HG02973 (cell line): ENCODE measurements at regions not wholly inside any gene's neighbourhood (a gene's known extent, or its start where the extent isn't known, plus 50 kb on each side); places are given as distances from the start of the nearest gene placed in this dataset.

Experiments used
- ATAC-seq: cut with Tn5 transposase; IDR thresholded peaks from one replicate; pipeline ENCODE4 v1.9.1; 2021; ENCODE audit warnings: moderate library complexity; ENCODE audit not compliant: unreplicated experiment

DNA sequence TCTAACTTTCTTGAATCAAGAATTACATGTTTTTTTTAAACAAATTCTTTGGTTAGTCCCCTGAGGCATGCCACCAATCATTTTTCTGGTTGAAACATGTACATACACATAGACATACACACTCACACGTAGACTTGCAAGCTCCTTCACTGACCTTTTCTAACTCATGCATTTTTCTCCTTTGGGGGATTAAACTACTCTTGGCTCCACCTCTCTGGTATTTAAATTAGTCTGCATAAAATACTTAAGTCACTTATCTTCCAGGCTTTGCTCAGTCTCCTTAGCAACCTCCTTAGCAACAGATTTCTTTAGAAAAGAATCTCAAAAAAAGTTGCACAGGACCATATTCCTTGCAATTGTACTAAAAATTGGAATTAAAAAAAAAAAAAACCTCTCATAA lies 440.9 kb upstream of the LRRC7 start:
- no peak for ATAC-seq

DNA sequence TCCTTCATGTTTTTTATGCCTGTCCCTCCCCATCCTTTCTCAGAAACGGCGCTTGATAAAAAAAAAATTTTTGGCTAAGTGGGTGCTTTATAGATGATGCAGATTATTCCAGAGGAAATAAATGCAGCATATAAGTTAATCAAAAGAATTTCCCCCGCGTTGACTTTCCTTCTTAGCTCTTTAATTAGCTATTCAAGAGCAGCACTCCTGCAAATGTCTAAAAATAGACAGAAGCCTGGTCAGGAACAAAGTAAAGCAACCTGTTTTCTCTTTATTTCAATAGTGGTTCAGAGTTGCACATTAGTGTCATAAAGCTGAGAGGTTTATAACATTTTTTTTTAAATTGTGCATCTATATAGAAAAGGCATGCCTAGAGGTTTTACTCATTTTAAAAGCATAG lies 439.5 kb upstream of the LRRC7 start:
- no peak for ATAC-seq

DNA sequence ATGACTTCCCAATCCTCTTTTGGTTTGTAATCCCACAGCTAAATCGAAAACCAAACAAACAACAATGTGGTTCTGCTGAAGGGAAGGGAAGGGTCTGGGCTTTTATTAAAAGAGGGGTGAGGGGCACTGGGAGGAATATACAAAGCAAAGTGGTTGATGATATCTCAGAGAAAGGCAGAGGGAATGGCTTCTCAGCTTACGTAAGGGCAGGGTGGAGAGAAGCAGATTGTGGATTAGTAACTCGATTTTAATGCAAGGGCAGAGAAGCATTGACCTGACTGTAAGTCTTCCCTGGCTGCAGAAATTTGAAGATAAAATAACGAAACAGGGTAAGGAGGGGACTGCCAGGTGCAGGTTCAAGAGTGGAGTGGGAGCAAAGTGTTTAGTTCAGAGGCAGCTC lies 438.2 kb upstream of the LRRC7 start:
- ATAC-seq, result no peak

DNA sequence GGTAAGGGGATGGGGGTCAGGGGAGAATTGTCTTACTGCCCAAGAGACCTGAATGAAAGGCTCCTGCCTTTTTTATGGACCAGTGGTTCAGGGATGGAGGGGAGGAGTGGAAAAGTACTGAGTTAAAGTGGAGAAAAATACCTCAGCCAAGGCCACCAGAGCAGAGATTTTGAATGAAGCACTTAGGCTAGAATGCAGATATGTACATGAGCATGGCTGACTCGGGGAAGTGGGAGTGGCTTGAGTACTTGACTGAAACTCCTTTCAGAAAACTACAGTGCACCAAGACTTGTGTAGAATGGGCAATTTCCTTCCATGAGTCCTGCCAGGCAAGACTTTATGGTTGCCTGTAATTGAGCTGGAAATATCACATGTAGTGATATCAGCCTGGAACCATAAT lies 429.6 kb upstream of the LRRC7 start:
- ATAC-seq, result no peak

DNA sequence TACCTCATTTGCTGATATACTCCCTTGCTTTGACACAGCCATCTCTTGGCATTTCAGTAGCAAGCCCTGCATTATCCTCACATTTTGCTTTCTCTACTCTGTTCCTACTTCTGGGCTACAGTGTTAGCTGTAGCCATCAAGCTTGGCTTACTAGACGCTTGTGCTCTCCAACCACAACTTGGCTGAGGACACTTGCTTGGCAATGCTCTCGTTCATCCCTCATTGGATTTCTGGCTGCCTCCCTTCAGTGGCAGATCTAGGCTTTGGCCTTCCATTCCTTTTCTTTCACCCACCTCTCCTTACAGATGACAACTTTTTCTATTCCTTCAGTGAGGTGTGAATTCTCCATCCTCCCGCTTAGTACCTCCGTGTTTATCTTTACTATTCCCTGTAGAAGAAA lies 428.7 kb upstream of the LRRC7 start:
- ATAC-seq, result no peak

DNA sequence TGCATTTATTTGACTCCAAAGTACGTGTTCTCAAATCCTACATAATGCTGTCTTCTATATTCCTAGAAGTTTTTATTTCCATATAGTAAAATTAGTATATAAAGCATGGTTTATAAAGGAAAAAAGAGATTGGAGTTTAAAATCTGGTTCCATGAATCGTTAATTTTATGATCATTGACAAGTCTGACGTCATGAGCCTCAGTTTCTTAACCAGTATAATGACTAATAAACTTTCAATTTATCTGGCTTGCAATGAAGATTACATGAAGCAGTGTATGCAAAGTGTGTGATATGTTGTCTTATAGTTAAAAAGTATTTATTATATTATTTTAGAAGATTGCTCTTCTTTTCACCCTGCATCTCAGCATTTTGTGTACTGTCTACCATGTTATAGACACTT lies 421.4 kb upstream of the LRRC7 start:
- ATAC-seq, result no peak

DNA sequence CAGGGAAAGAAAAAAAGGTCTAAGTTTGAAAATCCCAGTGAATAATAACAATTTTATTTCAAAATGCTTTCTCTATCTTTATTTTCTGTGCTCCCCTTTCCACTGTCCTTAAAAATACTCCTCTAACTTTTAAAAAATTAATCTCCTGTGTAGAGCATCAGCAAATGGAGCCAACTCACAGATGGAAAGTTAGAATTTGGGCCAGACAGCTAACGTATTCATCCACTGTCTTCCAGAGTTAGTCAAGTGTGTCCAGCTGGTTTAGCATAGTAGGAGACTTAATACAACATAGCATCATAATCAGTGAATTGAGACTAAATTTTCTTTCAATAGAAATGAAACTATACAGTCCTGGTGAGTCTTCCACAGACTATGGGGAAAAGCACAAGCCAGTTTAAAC lies 419.0 kb upstream of the LRRC7 start:
- ATAC-seq, result no peak

DNA sequence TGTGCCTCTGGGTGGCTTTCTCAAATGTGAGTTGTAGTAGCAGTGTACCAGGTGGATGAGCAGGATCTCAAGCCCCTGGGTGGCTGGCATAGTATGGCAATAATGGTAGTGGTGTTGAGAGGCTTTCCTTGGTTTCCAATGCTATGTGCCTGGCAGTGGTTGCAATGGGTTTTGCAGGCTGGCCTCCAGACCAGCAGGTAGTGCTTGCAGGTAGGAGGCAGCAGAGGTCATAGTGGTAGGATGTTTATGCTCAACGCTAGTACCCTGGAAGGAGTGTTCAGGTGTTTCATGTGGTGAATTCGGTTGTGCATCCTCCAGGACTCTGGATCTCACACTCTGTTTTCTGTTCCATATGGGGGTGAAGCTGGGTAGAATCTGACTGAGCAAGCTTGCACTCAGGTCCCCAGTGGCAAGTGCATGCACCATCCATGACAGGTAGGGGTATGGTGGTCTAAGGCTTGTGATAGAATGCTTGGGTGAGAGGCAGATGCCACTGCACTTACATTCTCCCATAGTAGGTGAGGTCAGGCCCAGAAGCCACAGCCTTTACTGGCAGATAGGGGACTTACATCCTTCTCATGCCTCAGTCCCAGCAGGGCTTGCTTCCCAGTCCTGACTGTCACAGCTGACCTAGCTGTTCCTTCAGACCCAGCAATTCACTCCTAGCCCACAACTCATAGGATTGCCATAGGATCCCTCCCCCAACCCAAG lies 410.5 kb upstream of the LRRC7 start:
- ATAC-seq, result no peak

DNA sequence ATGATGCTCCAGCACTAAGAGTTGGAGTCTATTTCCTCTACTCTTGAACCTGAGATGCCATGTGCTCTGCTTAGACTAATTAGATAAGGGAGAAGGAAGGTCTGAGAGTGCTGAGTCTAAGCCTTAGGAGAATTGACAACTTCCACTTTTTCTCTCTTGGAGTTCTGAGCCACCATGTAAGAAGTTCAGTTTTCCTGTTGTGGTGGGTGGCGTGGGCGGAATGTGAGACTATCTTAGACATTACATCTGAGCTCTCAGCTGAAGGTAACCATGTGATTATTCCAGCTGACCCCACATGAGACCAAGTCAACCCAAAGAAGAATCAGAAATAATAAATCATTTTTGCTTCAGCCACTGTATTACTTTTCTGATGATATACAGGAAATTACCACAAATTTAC lies 404.5 kb upstream of the LRRC7 start:
- ATAC-seq, result no peak

DNA sequence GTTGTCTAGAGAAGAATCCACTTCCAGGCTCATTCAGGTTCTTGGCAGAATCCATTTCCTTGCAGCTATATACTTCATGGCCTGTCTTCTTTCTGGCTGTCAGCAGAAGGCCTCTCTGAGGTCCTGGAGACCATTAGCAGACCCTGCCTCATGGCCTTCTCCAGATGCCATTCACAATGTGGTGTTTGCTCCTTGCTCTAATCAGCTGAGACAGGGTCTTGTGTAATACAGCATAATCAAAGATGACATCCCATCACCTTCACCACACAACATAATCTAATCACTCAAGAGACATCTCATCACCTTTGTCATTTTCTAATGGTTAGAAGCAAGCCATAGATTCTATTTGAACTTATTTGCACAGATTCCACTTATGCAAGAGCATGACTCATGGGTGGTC lies 403.9 kb upstream of the LRRC7 start:
- ATAC-seq, result no peak

DNA sequence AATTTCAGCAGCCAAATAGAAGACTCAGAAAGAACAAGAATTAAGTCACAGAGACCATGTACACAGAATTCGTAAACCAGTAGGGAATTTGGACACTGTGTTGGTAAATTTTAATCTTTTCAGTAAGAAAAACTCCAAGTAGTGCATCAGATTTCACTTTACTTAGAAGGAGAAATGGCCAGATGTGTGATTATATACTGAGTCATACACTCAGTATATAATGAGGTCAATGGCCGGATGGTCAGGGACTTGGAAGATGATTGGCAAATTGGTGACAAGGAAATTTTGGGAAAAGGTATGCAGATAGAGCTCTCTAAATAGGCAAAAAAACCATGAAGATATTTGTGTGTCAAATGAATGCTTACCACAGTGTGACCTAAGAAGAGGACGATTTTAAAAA lies 399.8 kb upstream of the LRRC7 start:
- no peak for ATAC-seq

DNA sequence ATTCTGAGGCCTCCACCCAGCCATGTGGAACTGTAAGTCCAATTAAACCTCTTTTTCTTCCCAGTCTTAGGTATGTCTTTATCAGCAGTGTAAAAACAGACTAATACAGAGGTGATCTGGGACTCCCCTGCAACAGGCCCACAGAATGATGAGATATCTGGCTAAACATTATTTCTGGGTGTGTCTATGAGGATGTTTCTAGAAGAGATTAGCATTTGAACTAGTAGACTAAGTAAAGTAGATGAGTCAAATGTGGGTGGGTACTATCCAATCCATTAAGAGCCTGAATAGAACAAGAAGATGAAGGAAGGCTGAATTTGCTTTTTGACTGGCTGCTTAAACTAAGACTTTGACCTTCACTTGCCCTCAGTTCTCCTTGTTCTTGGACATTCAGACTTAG lies 396.5 kb upstream of the LRRC7 start:
- ATAC-seq, result no peak

DNA sequence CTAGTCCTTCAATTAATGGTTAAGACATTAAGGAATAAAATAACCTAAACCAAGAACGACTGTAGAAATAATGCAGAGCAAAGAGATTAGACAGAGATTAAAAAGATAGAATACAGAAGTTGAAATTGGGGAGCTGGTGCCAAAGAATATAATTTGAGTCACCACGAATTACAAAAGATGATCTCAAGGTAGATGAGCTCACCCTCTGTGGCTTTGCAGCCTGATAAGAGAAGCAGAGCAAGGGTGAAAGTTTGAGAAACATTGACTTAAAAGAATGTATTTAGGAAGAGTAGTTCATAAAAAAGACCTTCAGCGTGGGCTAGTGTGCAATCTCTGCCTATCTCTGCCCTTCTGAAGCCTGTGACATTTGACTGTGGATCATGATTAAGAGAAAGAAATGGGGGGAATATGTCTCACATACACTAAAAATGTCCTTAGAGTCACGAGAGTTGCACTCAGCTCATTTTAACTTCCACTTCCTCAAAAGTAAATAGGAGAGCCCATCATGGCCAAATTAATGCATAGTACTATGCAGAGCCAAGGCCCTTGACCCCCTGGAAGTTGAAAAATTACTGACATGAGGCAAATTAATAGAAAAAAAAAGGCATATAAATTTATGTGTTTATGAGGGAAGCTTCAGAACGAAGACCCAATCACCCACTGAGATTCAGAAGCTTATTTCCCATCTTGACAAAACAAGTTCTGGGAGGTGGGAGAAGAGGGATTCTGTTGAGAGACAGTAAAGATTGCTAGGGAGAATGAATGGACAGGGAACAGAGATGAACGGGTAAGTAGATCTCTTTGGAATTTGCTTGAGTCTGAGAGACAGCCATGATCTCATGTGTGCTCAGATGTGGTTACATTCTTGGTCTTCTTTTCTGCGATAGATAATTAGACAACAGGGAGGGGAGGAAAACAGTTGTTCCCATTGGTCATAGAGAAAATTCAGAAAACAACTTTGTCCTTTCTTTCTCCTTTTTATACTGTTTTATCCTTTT lies 395.4 kb upstream of the LRRC7 start:
- ATAC-seq, result no peak

DNA sequence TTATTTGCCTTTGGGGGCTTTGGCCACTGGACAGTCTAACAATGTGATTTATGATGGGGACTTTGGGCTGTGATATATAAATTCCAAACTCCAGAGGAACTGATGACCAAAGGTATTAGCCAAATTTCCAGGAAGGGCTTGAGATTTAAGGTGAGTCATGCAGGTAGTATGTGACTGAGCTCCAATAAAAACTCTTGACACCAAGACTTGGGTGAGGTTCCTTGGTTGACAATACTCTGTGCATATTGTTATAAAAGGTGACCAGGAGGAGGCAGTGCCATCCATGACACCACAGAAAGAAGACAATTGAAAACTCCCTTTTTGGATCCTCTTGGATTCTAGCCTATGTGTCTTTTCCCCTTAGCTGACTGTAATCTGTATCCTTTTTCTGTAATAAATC lies 392.7 kb upstream of the LRRC7 start:
- ATAC-seq, result no peak

DNA sequence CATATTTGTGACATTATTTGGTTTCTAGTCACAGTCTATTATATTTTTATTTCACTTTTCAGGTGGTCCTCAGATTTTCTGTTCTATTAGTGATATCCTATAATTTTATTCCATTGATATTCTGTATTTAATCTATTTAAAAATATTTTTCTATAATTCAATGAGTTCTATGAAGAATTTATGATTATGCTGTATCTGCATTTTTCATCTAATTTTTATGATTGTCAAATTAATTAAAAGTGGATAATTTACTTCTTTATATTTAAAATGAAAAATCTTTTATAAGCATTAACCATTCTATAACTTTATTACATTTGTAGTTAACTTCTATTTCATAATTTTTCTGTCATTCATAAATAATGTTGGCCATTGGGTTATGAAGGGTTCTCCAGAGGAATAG lies 387.4 kb upstream of the LRRC7 start:
- ATAC-seq, result no peak

DNA sequence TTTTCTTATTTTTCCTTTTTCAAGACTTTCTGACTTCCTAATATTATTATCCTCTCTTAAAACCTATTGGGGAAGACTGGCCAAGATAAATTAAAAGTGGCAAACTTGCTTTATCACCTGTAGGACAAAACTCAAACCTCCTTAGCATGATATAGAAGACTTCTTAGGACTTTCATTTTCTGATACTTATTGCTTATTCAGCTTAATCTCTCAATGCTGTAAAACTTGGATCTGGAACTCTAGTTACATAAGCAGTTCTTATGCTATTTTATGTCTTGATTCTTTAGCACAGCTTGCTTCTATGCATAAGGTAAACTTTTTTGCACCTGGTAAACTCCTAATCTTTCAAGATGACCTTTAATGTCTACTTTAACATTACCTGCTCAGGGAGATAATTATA lies 382.3 kb upstream of the LRRC7 start:
- ATAC-seq, result no peak

DNA sequence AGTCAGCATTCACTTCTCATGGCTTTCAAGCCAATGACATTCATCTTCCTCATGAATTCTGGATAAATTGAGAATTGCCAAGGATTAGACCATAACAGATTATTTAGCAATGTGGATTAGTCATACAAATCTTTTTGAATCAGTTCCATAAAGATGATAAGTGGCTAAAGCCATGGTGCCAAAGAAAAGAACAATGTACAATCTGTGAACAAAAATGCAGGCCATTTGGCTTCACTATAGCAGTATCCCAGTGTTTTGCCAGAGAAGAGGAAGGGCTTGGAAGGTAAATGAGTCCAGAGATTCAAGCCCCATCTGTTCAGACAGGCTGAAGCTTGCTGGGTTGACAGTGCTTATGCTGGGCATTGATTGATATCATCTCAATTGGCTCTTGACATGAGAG lies 376.4 kb upstream of the LRRC7 start:
- ATAC-seq, result no peak

DNA sequence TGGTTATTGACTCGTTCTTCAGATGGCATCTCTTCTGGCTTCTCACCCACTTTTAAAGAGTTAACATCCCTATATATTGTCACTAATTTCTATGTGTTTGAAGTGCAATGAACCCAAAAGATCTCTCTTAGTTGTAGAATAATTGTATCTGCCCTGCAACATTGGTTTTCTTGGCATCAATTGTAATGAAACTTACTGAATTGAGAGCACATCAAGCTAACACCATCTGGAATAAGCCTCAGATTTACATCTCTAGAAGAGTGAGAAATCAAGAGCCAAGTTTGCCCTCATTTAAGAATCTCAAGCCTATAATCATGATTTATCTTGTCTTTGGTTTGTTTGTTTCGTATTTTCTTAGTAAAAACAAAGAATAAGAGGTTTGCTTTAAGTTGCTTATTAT lies 372.6 kb upstream of the LRRC7 start:
- no peak for ATAC-seq

DNA sequence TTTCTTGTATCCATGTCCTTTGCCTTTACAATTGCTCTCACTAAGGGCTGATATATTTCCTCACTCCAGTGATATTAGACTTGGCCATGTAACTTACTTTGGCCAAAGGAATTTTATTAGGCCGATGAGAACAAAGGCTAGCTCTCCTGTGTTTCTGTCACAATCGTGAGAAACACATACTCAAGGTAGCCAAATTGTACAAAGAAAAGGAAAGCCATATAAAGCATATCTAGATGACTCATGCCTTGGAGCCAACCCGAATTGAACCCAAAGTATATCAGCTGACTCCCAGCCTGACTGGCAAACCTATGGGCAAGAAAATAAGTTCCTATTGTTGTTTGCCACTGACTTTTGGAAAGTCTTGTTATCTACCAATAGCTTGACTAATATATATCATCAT lies 371.7 kb upstream of the LRRC7 start:
- no peak for ATAC-seq

DNA sequence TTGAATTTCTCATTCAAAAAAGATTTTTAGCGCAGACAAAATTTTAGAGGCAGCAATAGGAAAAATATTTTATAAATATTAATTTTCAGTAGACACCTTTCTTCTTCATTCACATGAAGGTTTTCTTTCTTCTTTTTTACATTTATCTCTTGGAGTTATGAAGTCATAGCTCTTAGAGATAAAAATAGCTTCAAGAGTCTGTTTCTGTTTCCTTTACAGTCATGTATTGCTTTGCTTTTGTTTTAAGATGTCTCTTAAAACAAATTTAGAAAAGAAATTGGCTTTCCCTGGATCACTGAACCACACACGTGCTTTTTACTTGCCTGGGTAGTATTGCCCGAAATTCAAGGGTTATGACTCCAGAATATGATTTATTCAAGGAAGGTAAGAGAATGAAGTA lies 369.9 kb upstream of the LRRC7 start:
- ATAC-seq, result no peak

DNA sequence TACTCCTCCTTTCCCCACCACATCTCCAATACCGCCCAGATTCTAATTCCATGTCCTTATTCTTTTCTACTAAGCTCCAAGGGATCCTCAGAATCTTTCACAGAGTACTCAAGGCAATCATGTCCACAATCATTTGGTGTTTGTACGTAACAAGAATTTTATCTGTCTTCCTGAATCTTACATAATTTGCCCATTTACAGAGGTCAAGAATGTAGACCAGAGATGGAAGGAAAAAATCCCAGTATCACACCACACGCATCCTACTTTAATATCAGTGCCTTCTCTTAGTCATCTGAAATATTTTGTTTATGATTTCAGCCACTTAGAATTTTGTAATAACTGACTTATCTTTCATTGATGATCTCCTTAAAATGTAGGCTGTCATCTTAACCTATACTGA lies 366.0 kb upstream of the LRRC7 start:
- ATAC-seq, result no peak

DNA sequence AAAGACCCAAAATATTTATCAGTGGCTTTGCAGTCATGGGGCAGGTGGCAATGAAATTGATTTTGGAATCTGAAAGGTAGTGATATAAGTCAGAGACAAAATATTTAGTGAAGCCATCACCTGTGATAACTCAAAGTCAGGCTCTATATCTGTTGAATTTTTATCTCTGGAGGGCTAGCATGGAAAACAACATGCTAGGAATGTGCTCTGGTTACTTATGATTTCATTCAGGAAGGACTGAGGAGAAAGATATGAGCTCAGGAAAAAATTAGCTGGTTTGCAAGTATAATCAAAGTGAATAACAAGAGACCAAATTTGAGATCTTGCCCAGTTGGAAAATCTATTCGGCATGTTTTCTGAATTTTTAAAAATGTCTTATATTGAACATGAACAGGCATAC lies 364.6 kb upstream of the LRRC7 start:
- no peak for ATAC-seq
